Natural killer cell (primary cell): ENCODE measurements at regions not wholly inside any gene's neighbourhood (a gene's known extent, or its start where the extent isn't known, plus 50 kb on each side); places are given as distances from the start of the nearest gene placed in this dataset.

ENCODE experiments used
- ATAC-seq, 3 donors: fragments of 150-1000 bp in 2 of 3; fragments of 200-7000 bp in 1 of 3; cut with Tn5 transposase; 1 replicate in 1 of 3; 2 replicates in 2 of 3; pipeline ENCODE4 v1.10.0; 2021; ENCODE audit warnings: mild to moderate bottlenecking in 2 of 3, moderate library complexity in 2 of 3
- DNase-seq, 2 donors: peaks; one replicate each; pipeline versions ENCODE4 v3.0.0 to v3.0.0-alpha.2; 2013 to 2021; ENCODE audit warnings: mixed read lengths in 1 of 2
- H3K27ac ChIP-seq: one replicate; pipeline ENCODE4 v1.5.1; 2013; ENCODE audit warnings: mild to moderate bottlenecking, low read length
- H3K27me3 ChIP-seq: one replicate; pipeline ENCODE4 v1.6.1; 2013; ENCODE audit warnings: low read length; ENCODE audit not compliant: control insufficient read depth, insufficient read depth
- H3K36me3 ChIP-seq: one replicate; pipeline ENCODE4 v1.6.1; 2013; ENCODE audit warnings: low read length; ENCODE audit not compliant: control insufficient read depth, insufficient read depth
- H3K4me1 ChIP-seq: one replicate; pipeline ENCODE4 v1.6.1; 2013; ENCODE audit warnings: low read length; ENCODE audit not compliant: control insufficient read depth, insufficient read depth
- H3K4me3 ChIP-seq: one replicate; pipeline ENCODE4 v1.5.1; 2013; ENCODE audit warnings: low read length
- H3K9me3 ChIP-seq: one replicate; pipeline ENCODE4 v1.6.1; 2013; ENCODE audit warnings: low read length; ENCODE audit not compliant: control insufficient read depth, insufficient read depth
- H3K27ac Mint-ChIP-seq, 2 donors: one replicate each; pipeline ENCODE4 v1.8.0; 2022; ENCODE audit warnings: mild to moderate bottlenecking in 2 of 2, mixed read lengths in 2 of 2, moderate library complexity in 1 of 2
- H3K27me3 Mint-ChIP-seq, 2 donors: one replicate each; pipeline ENCODE4 v1.8.0; 2022; ENCODE audit warnings: low read depth in 2 of 2, mixed read lengths in 2 of 2
- H3K36me3 Mint-ChIP-seq: one replicate; pipeline ENCODE4 v1.8.0; 2022; ENCODE audit warnings: mixed read lengths
- H3K4me1 Mint-ChIP-seq, 2 donors: one replicate each; pipeline ENCODE4 v1.8.0; 2022; ENCODE audit warnings: mixed read lengths in 2 of 2
- H3K4me3 Mint-ChIP-seq: one replicate; pipeline ENCODE4 v1.8.0; 2022; ENCODE audit warnings: mild to moderate bottlenecking, moderate library complexity, mixed read lengths
- H3K9me3 Mint-ChIP-seq, 2 donors: one replicate each; pipeline ENCODE4 v1.8.0; 2022; ENCODE audit warnings: mixed read lengths in 2 of 2
- WGBS: methylation state at CpG from one replicate; pipeline ENCODE4 v1.1.7; 2013; ENCODE audit warnings: missing lambda C conversion rate; ENCODE audit not compliant: insufficient coverage; 5-methylcytosine and 5-hydroxymethylcytosine counted together
- intact Hi-C: fragments of 100-400 bp; cut with micrococcal nuclease; formaldehyde crosslinking; loops from one replicate; pipeline ENCODE4 v1.14.2; 2022
- TF ChIP-seq, protein P1 (sequence below): fragments of 200-600 bp; IDR thresholded peaks from one replicate; pipeline ENCODE4 v1.8.0; 2022; ENCODE audit warnings: antibody characterized with exemption

DNA sequence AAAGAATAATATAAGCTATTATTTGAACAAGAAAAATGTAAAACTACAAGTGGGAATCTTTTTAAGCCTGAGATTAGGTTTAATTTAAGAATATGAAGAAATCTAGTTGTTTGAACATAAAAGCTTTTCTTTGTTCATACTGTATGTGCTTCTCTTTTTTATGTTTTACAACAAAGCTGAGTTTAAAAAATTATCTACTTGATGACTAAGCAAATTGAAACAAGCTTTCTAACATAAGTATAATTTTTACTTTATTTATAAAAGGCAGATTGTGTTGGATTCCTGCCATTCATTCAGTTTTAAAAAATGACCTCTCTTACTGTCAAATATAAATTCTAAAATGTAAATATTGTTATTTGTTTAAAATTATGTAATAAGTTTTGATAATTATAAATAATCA is 958.2 kb downstream of the DNAJB9 start:
- no peaks in the 10 kb centered on the region for H3K27me3 ChIP-seq
- H3K27me3 Mint-ChIP-seq = no peaks in the 10 kb centered on the region
- H3K36me3 Mint-ChIP-seq = no peaks in the 10 kb centered on the region
- H3K27ac ChIP-seq = no peak overlapping the region
- TF ChIP-seq, protein P1, sequence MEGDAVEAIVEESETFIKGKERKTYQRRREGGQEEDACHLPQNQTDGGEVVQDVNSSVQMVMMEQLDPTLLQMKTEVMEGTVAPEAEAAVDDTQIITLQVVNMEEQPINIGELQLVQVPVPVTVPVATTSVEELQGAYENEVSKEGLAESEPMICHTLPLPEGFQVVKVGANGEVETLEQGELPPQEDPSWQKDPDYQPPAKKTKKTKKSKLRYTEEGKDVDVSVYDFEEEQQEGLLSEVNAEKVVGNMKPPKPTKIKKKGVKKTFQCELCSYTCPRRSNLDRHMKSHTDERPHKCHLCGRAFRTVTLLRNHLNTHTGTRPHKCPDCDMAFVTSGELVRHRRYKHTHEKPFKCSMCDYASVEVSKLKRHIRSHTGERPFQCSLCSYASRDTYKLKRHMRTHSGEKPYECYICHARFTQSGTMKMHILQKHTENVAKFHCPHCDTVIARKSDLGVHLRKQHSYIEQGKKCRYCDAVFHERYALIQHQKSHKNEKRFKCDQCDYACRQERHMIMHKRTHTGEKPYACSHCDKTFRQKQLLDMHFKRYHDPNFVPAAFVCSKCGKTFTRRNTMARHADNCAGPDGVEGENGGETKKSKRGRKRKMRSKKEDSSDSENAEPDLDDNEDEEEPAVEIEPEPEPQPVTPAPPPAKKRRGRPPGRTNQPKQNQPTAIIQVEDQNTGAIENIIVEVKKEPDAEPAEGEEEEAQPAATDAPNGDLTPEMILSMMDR = no peak
- H3K9me3 Mint-ChIP-seq = peaks cover 0 to 12% of the 10 kb centered on the region in 2 donors
- intact Hi-C loops = no loop called here
- H3K4me3 ChIP-seq = no peak overlapping the region
- no peaks in the 10 kb centered on the region for H3K4me1 ChIP-seq
- no peak for DNase-seq
- H3K36me3 ChIP-seq = no peaks in the 10 kb centered on the region
- no peak overlapping the region for H3K4me3 Mint-ChIP-seq
- no peak for ATAC-seq
- H3K4me1 Mint-ChIP-seq = no peaks in the 10 kb centered on the region
- no peaks in the 10 kb centered on the region for H3K9me3 ChIP-seq
- no peak overlapping the region for H3K27ac Mint-ChIP-seq

DNA sequence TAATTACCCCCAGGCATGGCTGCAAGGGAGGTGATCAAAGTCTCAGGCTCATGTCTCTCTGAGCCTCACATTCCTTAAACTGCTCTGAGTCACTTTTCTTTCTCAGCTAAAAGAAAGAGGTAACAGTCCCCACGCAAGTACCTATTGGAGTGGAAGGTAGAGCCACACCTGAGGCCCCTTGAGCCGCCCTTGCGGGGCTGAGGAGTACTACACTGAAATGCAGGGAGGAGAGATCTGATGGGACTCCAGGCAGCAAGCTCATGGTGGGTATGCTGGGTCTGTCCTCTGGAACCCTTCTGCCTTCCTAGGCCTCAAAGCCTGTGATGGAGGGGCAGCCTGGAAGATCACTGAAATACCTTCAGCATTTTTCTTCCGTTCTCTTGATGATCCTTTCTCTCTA is 960.0 kb downstream of the DNAJB9 start:
- H3K27me3 ChIP-seq = no peaks in the 10 kb centered on the region
- intact Hi-C loops = no loop called here
- no peaks in the 10 kb centered on the region for H3K9me3 ChIP-seq
- DNase-seq (no peak), ATAC-seq (no peak)
- no peak overlapping the region for H3K4me3 Mint-ChIP-seq
- H3K36me3 ChIP-seq = no peaks in the 10 kb centered on the region
- H3K27ac ChIP-seq = no peak overlapping the region
- H3K4me3 ChIP-seq = no peak overlapping the region
- no peaks in the 10 kb centered on the region for H3K4me1 Mint-ChIP-seq
- H3K9me3 Mint-ChIP-seq = peaks cover 0 to 11% of the 10 kb centered on the region in 2 donors
- no peaks in the 10 kb centered on the region for H3K27me3 Mint-ChIP-seq
- 89% methylated on average over 4 of the region's 4 CpGs for WGBS
- H3K4me1 ChIP-seq = no peaks in the 10 kb centered on the region
- TF ChIP-seq, protein P1 = no peak
- no peaks in the 10 kb centered on the region for H3K36me3 Mint-ChIP-seq
- no peak overlapping the region for H3K27ac Mint-ChIP-seq

DNA sequence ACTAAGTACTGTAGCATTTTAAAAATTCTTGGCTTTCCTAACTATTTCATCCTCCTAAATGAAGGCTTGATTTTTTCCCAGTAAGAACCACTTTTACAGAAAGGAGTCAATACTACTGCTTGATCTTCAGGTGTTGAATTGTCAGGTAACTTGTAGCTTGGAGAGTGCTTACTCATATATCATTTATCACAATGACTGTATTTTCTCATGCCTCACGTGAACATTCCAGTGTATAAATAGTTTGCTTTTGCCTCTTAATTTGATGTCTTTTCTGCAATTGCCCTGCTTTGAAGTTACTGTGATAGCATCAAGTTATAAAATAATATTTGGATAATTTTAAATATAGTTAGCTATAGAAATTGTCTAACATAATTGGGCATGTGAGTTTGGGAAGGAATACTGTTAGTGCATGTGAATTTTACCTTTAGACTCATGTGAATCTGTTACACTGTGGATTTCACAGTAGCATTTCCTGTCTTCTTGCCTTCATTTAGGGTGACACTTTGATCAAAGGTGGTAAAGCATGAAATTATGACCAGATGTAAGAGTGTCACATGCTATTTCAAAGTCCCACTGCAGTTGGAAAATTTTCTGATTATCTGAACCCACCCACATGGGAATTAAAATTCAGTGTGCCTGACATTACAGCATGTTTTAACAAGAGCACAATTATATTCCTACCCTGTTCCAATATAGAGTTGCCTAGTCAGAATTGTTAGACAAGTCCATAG is 962.8 kb downstream of the DNAJB9 start:
- H3K4me1 ChIP-seq = no peaks in the 10 kb centered on the region
- Mint-ChIP-seq H3K27me3 (no peaks in the 10 kb centered on the region), H3K9me3 (peaks cover 0 to 16% of the 10 kb centered on the region in 2 donors), H3K4me1 (no peaks in the 10 kb centered on the region), H3K27ac (no peak overlapping the region), H3K36me3 (no peaks in the 10 kb centered on the region), H3K4me3 (no peak overlapping the region)
- H3K27ac ChIP-seq = no peak overlapping the region
- no peaks in the 10 kb centered on the region for H3K36me3 ChIP-seq
- no peak for ATAC-seq
- intact Hi-C loops = no loop called here
- no CpG with 5 or more reads among the region's 1 CpG for WGBS
- no peaks in the 10 kb centered on the region for H3K9me3 ChIP-seq
- no peak for DNase-seq
- TF ChIP-seq, protein P1 = no peak
- no peak overlapping the region for H3K4me3 ChIP-seq
- H3K27me3 ChIP-seq = no peaks in the 10 kb centered on the region

DNA sequence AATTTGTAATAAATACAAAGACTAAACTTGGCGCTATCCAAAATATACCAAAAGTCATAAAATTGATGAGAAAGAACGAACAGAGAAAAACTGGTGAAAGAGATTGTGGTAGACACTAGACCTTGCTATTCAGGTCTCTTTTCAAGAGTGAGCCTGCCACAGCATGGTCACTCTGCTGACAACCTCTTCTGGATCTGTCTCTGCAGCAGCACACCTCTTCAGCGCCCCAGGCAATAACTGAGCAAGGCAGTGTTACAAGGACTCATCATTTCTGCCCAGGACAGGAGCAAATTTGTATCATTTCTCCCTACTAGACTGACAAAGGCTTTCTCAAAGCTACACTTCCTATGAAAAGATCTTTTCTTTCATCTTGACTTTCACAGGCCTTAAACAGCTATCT is 976.0 kb downstream of the DNAJB9 start:
- TF ChIP-seq, protein P1 = no peak
- H3K4me3 ChIP-seq = no peak overlapping the region
- peaks cover 6% of the 10 kb centered on the region for H3K9me3 ChIP-seq
- no peaks in the 10 kb centered on the region for H3K27me3 Mint-ChIP-seq
- WGBS = 63% methylated on average over 2 of the region's 3 CpGs
- no peak overlapping the region for H3K27ac Mint-ChIP-seq
- no peak overlapping the region for H3K4me3 Mint-ChIP-seq
- no peaks in the 10 kb centered on the region for H3K4me1 Mint-ChIP-seq
- H3K36me3 ChIP-seq = no peaks in the 10 kb centered on the region
- no peak overlapping the region for H3K27ac ChIP-seq
- no peaks in the 10 kb centered on the region for H3K4me1 ChIP-seq
- ATAC-seq (no peak), DNase-seq (no peak)
- peaks cover 3% of the 10 kb centered on the region for H3K36me3 Mint-ChIP-seq
- H3K27me3 ChIP-seq = no peaks in the 10 kb centered on the region
- peaks cover 11 to 23% of the 10 kb centered on the region in 2 donors for H3K9me3 Mint-ChIP-seq
- intact Hi-C loops = no loop called here
